Adipocyte (in vitro differentiated cells): ENCODE measurements at regions not wholly inside any gene's neighbourhood (a gene's known extent, or its start where the extent isn't known, plus 50 kb on each side); places are given as distances from the start of the nearest gene placed in this dataset.

ENCODE experiments used
- DNase-seq: peaks from one replicate; pipeline ENCODE4 v3.0.0-alpha.2; 2015; ENCODE audit warnings: low read depth
- H3K27me3 ChIP-seq: replicated peaks from 2 replicates; pipeline ENCODE4 v1.7.0; 2013; ENCODE audit warnings: mild to moderate bottlenecking, low read length, moderate library complexity; ENCODE audit not compliant: control insufficient read depth, insufficient read depth
- H3K36me3 ChIP-seq: 2 replicates; pipeline ENCODE4 v1.7.0; 2013; ENCODE audit warnings: low read length, mild to moderate bottlenecking, moderate library complexity; ENCODE audit not compliant: control insufficient read depth, insufficient read depth, severe bottlenecking
- H3K4me1 ChIP-seq: 2 replicates; pipeline ENCODE4 v1.7.0; 2013; ENCODE audit warnings: mild to moderate bottlenecking, low read length, moderate library complexity; ENCODE audit not compliant: control insufficient read depth, insufficient read depth
- H3K4me3 ChIP-seq: 2 replicates; pipeline ENCODE4 v1.7.0; 2013; ENCODE audit warnings: mild to moderate bottlenecking, low read length, moderate library complexity
- H3K9ac ChIP-seq: 2 replicates; pipeline ENCODE4 v1.7.0; 2013; ENCODE audit warnings: mild to moderate bottlenecking, low read length, moderate library complexity
- H3K9me3 ChIP-seq: 2 replicates; pipeline ENCODE4 v1.7.0; 2013; ENCODE audit warnings: mild to moderate bottlenecking, low read length, moderate library complexity; ENCODE audit not compliant: control insufficient read depth

GRCh38 chr2:129296806-129297205 lies 682.7 kb upstream of the RAB6C start:
- Histone ChIP-seq H3K4me3 (no peak overlapping the region), H3K4me1 (peaks cover 12% of the 10 kb centered on the region), H3K27me3 (peaks cover 8% of the 10 kb centered on the region), H3K9ac (no peak overlapping the region), H3K9me3 (peaks cover 5% of the 10 kb centered on the region), H3K36me3 (no peaks in the 10 kb centered on the region)
- DNase-seq, result no peak

GRCh38 chr2:129297430-129297829 lies 682.0 kb upstream of the RAB6C start:
- Histone ChIP-seq H3K4me1 (peaks cover 18% of the 10 kb centered on the region), H3K4me3 (no peak overlapping the region), H3K27me3 (peaks cover 8% of the 10 kb centered on the region), H3K9ac (no peak overlapping the region), H3K36me3 (no peaks in the 10 kb centered on the region), H3K9me3 (peaks cover 5% of the 10 kb centered on the region)
- no peak for DNase-seq

DNA sequence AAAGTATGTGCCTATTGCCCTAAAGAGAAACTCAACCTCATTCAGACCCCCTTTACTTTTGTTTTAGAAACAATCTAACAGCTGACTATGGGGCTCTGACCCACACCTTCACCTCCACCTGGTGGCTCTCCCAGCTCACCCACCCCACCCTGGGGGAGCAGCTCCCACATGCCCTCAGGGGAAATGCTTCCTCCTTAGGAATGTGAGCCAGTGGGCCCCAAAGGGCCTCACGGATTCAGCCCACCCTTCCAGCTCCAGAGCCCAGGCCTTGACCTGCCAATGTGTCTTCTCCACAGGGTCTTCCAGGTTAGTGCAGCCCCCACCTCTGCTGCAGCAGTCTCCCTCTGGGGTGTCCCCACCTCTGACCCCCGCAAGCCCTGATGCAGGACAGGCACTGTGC lies 680.1 kb upstream of the RAB6C start:
- H3K27me3 ChIP-seq, result peaks cover 8% of the 10 kb centered on the region
- peaks cover 5% of the 10 kb centered on the region for H3K9me3 ChIP-seq
- H3K36me3 ChIP-seq, result no peaks in the 10 kb centered on the region
- peaks cover 25% of the 10 kb centered on the region for H3K4me1 ChIP-seq
- no peak overlapping the region for H3K9ac ChIP-seq
- H3K4me3 ChIP-seq, result no peak overlapping the region
- no peak for DNase-seq

- Histone ChIP-seq H3K27me3 (peaks cover 8% of the 10 kb centered on the region), H3K36me3 (no peaks in the 10 kb centered on the region), H3K9ac (no peak overlapping the region), H3K4me3 (no peak overlapping the region), H3K9me3 (peaks cover 5% of the 10 kb centered on the region), H3K4me1 (peaks cover 25% of the 10 kb centered on the region)
- DNase-seq, result no peak
Measured at GRCh38 chr2:129299756-129300155, 679.7 kb upstream of the RAB6C start.

- peaks cover 25% of the 10 kb centered on the region for H3K4me1 ChIP-seq
Measured at GRCh38 chr2:129300456-129300855, 679.0 kb upstream of the RAB6C start.

GRCh38 chr2:129301431-129301913 lies 678.0 kb upstream of the RAB6C start:
- peaks cover 25% of the 10 kb centered on the region for H3K4me1 ChIP-seq
- no peaks in the 10 kb centered on the region for H3K36me3 ChIP-seq
- H3K4me3 ChIP-seq, result no peak overlapping the region
- no peak overlapping the region for H3K9ac ChIP-seq
- H3K9me3 ChIP-seq, result no peaks in the 10 kb centered on the region
- no peaks in the 10 kb centered on the region for H3K27me3 ChIP-seq
- no peak for DNase-seq

More at GRCh38 chr2:129300456-129300855, 679.0 kb upstream of the RAB6C start:
- Histone ChIP-seq H3K27me3 (peaks cover 8% of the 10 kb centered on the region), H3K9me3 (peaks cover 5% of the 10 kb centered on the region), H3K9ac (no peak overlapping the region), H3K4me3 (no peak overlapping the region), H3K36me3 (no peaks in the 10 kb centered on the region)
- DNase-seq, result no peak

- Histone ChIP-seq H3K4me3 (peak overlapping the region; percentile 27), H3K36me3 (no peaks in the 10 kb centered on the region), H3K9ac (peak overlapping the region; percentile 35), H3K4me1 (peaks cover 21% of the 10 kb centered on the region), H3K27me3 (no peaks in the 10 kb centered on the region), H3K9me3 (no peaks in the 10 kb centered on the region)
- DNase-seq, result no peak
Measured at GRCh38 chr2:129302106-129302505, 677.4 kb upstream of the RAB6C start.

- H3K27me3 ChIP-seq, result no peaks in the 10 kb centered on the region
- H3K4me1 ChIP-seq, result peaks cover 21% of the 10 kb centered on the region
- H3K36me3 ChIP-seq, result no peaks in the 10 kb centered on the region
- H3K9ac ChIP-seq, result no peak overlapping the region
- H3K9me3 ChIP-seq, result no peaks in the 10 kb centered on the region
- DNase-seq, result no peak
- H3K4me3 ChIP-seq, result peak overlapping the region; percentile 27
Measured at GRCh38 chr2:129302561-129303183, 676.8 kb upstream of the RAB6C start.

GRCh38 chr2:129314120-129314519 lies 665.3 kb upstream of the RAB6C start:
- no peak overlapping the region for H3K9ac ChIP-seq
- no peak for DNase-seq
- no peaks in the 10 kb centered on the region for H3K4me1 ChIP-seq
- H3K27me3 ChIP-seq, result peaks cover 4% of the 10 kb centered on the region
- H3K36me3 ChIP-seq, result no peaks in the 10 kb centered on the region
- no peak overlapping the region for H3K4me3 ChIP-seq
- H3K9me3 ChIP-seq, result no peaks in the 10 kb centered on the region

DNA sequence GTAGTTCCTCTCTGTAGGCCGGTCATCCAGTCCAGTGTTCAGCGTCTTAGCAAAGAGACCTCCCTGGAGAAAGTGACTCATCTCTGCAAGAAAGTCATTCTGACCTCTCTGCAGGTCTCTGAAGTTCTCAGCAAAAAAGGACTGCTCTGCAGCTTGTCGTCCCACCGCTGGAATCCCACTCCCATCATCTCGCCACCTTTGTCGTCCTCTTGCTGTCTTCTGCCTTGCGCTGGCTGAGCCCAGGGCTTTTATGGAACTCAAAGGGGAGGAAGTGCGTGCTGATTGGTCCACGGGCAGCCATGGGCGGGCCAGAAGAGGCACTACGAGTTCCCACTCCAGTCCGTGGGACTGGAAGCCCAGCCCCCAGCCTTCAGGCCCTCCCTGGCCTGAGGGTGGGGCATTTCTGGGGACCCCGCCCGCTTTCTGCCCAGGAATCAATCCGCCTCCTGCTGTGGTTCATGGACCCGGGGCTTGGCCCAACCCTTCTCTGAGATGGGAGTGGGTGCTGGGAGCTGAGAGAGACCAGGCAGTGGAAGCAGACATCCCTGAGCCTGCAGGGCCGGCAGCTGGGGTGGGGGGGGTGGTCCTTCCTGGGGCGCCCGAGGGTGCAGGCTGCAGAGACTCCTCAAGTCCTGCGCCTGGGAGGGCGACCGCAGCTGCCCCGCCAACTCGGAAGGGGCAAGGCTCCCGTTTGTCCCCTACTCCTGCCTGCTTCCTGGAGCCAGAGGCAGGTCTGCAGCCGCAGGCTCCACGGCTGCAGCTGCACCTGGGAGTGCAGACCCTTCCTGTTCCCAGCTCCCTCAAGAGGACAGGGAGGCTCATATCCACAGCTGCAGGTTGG lies 660.7 kb upstream of the RAB6C start:
- H3K9me3 ChIP-seq, result no peaks in the 10 kb centered on the region
- no peak overlapping the region for H3K9ac ChIP-seq
- peaks cover 4% of the 10 kb centered on the region for H3K27me3 ChIP-seq
- H3K36me3 ChIP-seq, result no peaks in the 10 kb centered on the region
- DNase-seq, result no peak
- no peaks in the 10 kb centered on the region for H3K4me1 ChIP-seq
- no peak overlapping the region for H3K4me3 ChIP-seq

DNA sequence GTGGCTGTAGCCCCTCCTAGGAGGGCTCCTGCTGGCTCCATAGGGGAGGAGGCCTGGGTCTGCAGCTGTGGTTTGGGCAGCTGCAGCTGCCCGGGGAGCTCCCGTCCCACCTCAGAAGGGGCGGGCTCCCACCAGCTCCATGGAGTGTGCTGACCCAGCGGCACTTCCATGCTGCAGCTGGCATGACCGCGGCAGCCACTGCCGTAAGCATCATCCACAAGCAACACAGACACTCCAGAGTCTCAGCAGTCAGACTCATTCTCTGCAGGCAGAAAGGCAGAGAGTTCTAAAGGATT lies 660.1 kb upstream of the RAB6C start:
- no peaks in the 10 kb centered on the region for H3K4me1 ChIP-seq
- no peak for DNase-seq
- H3K9ac ChIP-seq, result no peak overlapping the region
- no peak overlapping the region for H3K4me3 ChIP-seq
- H3K27me3 ChIP-seq, result peaks cover 4% of the 10 kb centered on the region
- no peaks in the 10 kb centered on the region for H3K9me3 ChIP-seq
- H3K36me3 ChIP-seq, result no peaks in the 10 kb centered on the region
